Brain microvascular endothelial cell (primary cell): ENCODE measurements at regions not wholly inside any gene's neighbourhood (a gene's known extent, or its start where the extent isn't known, plus 50 kb on each side); places are given as distances from the start of the nearest gene placed in this dataset.

Experiments used
- DNase-seq: peaks from one replicate; pipeline ENCODE4 v3.0.0-alpha.2; 2020
- H3K27ac ChIP-seq: fragments of 250-450 bp; sonication (Bioruptor Pico); 2 replicates; pipeline ENCODE4 v1.5.1; 2020; ENCODE audit warnings: mild to moderate bottlenecking, moderate library complexity
- H3K27me3 ChIP-seq: fragments of 250-450 bp; sonication (Bioruptor Pico); replicated peaks from 2 replicates; pipeline ENCODE4 v1.5.1; 2020; ENCODE audit warnings: mild to moderate bottlenecking
- H3K36me3 ChIP-seq: fragments of 250-450 bp; sonication (Bioruptor Pico); replicated peaks from 2 replicates; pipeline ENCODE4 v1.5.1; 2020; ENCODE audit warnings: mild to moderate bottlenecking
- H3K4me3 ChIP-seq: 2 replicates; pipeline ENCODE4 v1.5.1; 2011; ENCODE audit warnings: low read depth, mild to moderate bottlenecking, control low read depth, low read length, moderate library complexity
- CTCF ChIP-seq: IDR thresholded peaks from 2 replicates; pipeline ENCODE4 v1.5.1; 2011; ENCODE audit warnings: low read depth, mild to moderate bottlenecking, moderate library complexity, low read length, control low read depth, inconsistent platforms; ENCODE audit errors: missing control alignments
- in situ Hi-C: cut with HindIII; loops from 2 replicates; pipeline ENCODE4 v1.10.0; 2017; ENCODE audit warnings: low sequenced_read_pairs, low pct_ligation_motif_present

DNA sequence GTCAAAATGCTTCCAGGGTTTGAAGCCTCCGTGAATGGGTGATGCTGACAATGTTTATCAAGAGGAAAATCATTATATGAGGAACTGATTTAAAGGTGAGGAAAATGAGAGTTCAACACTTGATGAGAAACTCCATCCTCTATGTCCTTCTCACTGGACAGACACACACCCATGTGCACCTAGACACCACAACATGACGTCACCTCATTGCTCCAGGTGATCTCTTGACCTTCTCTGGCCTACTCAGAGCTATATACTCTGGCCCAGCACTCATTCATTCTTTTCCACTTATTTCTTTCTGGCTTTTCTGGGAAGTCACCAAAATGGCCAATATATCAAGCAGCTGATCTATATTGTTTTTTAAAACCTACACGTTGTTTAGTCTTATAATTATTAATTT, 778.7 kb upstream of the PCDH20 start:
- no peak for TF ChIP-seq CTCF
- Histone ChIP-seq H3K27me3 (no peaks in the 10 kb centered on the region), H3K27ac (no peak overlapping the region), H3K4me3 (no peak overlapping the region), H3K36me3 (no peaks in the 10 kb centered on the region)
- in situ Hi-C loops, result no loop called here
- DNase-seq, result no peak

DNA sequence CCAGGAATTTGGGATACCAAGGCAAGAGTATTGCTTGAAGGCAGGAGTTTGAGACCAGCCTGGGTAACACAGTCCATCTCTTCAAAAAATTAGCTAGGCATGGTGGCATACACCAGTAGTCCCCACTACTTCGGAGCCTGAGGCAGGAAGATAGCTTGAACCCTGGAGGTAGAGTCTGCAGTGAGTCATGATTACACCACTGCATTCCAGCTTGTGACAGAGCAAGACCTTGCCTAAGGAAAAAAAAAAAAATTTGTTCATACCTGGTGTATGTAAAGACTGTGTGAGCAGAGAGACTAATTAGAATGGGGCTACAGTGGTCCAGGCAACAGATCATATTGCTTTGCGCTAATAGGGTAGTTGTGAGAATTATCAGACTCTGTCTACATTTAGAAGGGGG, 778.3 kb upstream of the PCDH20 start:
- no peak for DNase-seq
- Histone ChIP-seq H3K27me3 (no peaks in the 10 kb centered on the region), H3K36me3 (no peaks in the 10 kb centered on the region), H3K4me3 (no peak overlapping the region), H3K27ac (no peak overlapping the region)
- no peak for TF ChIP-seq CTCF
- in situ Hi-C loops, result no loop called here

DNA sequence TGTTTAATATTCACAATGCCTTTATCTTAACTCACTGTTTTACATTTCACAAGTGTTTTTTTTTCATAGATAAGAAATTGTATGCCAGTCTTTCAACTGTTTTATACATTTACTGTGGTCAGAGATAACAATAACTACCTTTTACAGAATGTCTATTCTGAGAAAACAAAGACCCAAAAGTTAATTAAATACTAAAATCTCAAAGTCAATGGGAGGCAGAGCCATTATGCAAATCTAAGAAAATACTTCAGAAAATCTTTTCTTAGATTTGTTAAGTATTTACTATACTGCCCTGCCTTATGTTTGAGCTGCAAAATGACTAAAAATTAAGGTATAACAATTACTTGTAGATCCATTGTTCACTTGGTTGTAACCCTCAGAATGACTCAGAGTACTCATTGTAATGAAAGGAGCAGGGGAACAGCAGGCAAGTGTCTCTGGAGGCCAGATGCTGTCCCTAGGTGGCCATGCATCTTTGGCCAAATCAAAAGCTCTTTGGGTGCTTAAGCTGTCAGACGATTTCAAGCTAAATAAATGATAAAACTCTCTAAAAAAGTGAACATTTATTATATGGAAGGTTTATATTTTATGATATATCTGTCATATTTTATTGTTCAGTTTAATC, 770.1 kb upstream of the PCDH20 start:
- no peak for TF ChIP-seq CTCF
- Histone ChIP-seq H3K36me3 (no peaks in the 10 kb centered on the region), H3K4me3 (no peak overlapping the region), H3K27ac (no peak overlapping the region), H3K27me3 (no peaks in the 10 kb centered on the region)
- in situ Hi-C loops, result no loop called here
- DNase-seq, result no peak

DNA sequence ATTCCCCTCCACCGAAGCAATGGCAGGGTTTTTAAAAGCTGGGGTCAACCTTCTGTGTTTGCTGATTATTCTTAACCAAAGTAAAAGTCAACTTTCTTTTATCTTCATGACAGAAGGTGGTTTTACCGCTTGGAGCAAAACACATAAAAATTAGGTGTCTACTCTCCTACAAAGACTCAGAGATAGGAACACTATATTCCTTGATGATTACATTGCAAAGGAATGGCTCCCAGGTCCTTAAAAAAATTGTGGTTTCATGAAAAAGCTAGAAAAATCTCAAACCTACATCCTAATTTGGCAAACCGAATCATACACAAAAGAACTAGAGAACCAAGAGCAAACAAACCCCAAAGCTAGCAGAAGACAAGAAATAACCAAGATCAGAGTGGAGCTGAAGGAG, 760.4 kb upstream of the PCDH20 start:
- no peak overlapping the region for H3K27ac ChIP-seq
- DNase-seq, result no peak

GRCh38 chr13:62173958-62174357, 758.3 kb upstream of the PCDH20 start:
- in situ Hi-C loops, result no loop called here
- Histone ChIP-seq H3K27ac (no peak overlapping the region), H3K36me3 (no peaks in the 10 kb centered on the region), H3K4me3 (no peak overlapping the region), H3K27me3 (no peaks in the 10 kb centered on the region)
- no peak for DNase-seq
- no peak for TF ChIP-seq CTCF

More for the DNA sequence above, 760.4 kb upstream of the PCDH20 start:
- Histone ChIP-seq H3K36me3 (no peaks in the 10 kb centered on the region), H3K4me3 (no peak overlapping the region), H3K27me3 (no peaks in the 10 kb centered on the region)
- in situ Hi-C loops, result no loop called here
- no peak for TF ChIP-seq CTCF

GRCh38 chr13:62171697-62172096, 756.0 kb upstream of the PCDH20 start:
- TF ChIP-seq CTCF, result no peak
- Histone ChIP-seq H3K27me3 (no peaks in the 10 kb centered on the region), H3K4me3 (no peak overlapping the region), H3K36me3 (no peaks in the 10 kb centered on the region), H3K27ac (no peak overlapping the region)
- in situ Hi-C loops, result no loop called here
- DNase-seq, result no peak
